GM12891 (cell line): ENCODE measurements at regions not wholly inside any gene's neighbourhood (a gene's known extent, or its start where the extent isn't known, plus 50 kb on each side); places are given as distances from the start of the nearest gene placed in this dataset.

Source experiments
- PAX5 ChIP-seq: IDR thresholded peaks from 2 replicates; pipeline ENCODE4 v1.6.1; 2011; ENCODE audit warnings: low read length, moderate library complexity, mild to moderate bottlenecking; ENCODE audit not compliant: insufficient read depth, severe bottlenecking
- POLR2A ChIP-seq: IDR thresholded peaks from 2 replicates; pipeline ENCODE4 v1.6.1; 2011; ENCODE audit warnings: low read depth, low read length, control low read depth
- POLR2AphosphoS5 ChIP-seq: IDR thresholded peaks from 2 replicates; pipeline ENCODE4 v1.6.1; 2011; ENCODE audit warnings: low read depth, low read length, control low read depth
- SPI1 ChIP-seq: IDR thresholded peaks from 2 replicates; pipeline ENCODE4 v1.6.1; 2011; ENCODE audit warnings: low read depth, low read length, control low read depth
- TAF1 ChIP-seq: IDR thresholded peaks from 2 replicates; pipeline ENCODE4 v1.6.1; 2011; ENCODE audit warnings: low read depth, low read length, control low read depth

DNA sequence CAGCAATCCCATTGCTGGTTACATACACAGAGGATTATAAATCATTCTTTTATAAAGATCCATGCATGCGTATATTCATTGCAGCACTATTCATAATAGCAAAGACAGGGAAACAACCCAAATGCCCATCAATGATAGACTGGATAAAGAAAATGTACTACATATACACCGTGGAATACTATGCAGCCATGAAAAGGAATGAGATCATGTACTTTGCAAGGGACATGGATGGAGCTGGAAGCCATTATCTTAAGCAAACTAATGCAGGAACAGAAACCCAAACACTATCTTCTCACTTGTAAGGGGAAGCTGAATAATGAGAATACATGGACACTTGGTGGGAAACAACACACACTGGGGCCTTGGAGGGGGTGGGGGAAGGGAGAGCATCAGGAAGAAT is 529.7 kb downstream of the TBC1D32 start:
- TF ChIP-seq POLR2A (no peak), POLR2AphosphoS5 (no peak), TAF1 (no peak), SPI1 (no peak), PAX5 (no peak)
